ENCODE measurements at regions not wholly inside any gene's neighbourhood (a gene's known extent, or its start where the extent isn't known, plus 50 kb on each side); places are given as distances from the start of the nearest gene placed in this dataset.

DNA sequence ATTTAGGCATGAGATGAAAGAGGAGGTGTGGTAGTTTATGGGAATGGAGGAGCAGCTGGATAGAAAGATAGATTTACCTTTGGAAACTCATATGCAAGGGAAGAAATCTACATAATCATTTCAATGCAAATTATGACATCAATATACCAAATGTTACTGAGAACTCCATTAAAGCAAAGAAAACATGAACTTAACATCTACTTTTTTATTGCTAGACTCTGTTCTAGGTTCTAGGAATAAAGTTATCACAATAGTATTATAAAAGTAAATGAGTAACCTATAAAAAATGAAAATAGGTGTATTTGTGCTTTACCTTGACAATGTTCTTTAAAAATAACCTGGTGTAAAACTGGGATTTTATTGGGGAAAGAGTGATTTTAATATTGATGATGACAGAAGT is 221.6 kb upstream of the SLIT2 start:
- TF ChIP-seq, protein P1, sequence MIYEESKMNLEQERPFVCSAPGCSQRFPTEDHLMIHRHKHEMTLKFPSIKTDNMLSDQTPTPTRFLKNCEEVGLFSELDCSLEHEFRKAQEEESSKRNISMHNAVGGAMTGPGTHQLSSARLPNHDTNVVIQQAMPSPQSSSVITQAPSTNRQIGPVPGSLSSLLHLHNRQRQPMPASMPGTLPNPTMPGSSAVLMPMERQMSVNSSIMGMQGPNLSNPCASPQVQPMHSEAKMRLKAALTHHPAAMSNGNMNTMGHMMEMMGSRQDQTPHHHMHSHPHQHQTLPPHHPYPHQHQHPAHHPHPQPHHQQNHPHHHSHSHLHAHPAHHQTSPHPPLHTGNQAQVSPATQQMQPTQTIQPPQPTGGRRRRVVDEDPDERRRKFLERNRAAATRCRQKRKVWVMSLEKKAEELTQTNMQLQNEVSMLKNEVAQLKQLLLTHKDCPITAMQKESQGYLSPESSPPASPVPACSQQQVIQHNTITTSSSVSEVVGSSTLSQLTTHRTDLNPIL (CRISPR knock-in tag; IDR thresholded peaks at IDR 0.05; ENCODE audit: low read depth) = no peak
- TF ChIP-seq ZFP30 (CRISPR knock-in tag; IDR thresholded peaks at IDR 0.05) = no peak
- TF ChIP-seq, protein P2, sequence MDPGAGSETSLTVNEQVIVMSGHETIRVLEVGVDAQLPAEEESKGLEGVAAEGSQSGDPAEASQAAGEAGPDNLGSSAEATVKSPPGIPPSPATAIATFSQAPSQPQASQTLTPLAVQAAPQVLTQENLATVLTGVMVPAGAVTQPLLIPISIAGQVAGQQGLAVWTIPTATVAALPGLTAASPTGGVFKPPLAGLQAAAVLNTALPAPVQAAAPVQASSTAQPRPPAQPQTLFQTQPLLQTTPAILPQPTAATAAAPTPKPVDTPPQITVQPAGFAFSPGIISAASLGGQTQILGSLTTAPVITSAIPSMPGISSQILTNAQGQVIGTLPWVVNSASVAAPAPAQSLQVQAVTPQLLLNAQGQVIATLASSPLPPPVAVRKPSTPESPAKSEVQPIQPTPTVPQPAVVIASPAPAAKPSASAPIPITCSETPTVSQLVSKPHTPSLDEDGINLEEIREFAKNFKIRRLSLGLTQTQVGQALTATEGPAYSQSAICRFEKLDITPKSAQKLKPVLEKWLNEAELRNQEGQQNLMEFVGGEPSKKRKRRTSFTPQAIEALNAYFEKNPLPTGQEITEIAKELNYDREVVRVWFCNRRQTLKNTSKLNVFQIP (CRISPR knock-in tag; IDR thresholded peaks at IDR 0.05; ENCODE audit: borderline replicate concordance, low read depth) = no peak
- TF ChIP-seq ZNF8 (CRISPR knock-in tag; IDR thresholded peaks at IDR 0.05) = no peak
- no peak for TF ChIP-seq ARNTL (CRISPR knock-in tag; IDR thresholded peaks at IDR 0.05; ENCODE audit: borderline replicate concordance, low read depth)
- no peak for TF ChIP-seq RARB (CRISPR knock-in tag; IDR thresholded peaks at IDR 0.05)
- no peak for TF ChIP-seq BACH2 (CRISPR knock-in tag; IDR thresholded peaks at IDR 0.05; ENCODE audit: borderline replicate concordance)
- TF ChIP-seq, protein P3, sequence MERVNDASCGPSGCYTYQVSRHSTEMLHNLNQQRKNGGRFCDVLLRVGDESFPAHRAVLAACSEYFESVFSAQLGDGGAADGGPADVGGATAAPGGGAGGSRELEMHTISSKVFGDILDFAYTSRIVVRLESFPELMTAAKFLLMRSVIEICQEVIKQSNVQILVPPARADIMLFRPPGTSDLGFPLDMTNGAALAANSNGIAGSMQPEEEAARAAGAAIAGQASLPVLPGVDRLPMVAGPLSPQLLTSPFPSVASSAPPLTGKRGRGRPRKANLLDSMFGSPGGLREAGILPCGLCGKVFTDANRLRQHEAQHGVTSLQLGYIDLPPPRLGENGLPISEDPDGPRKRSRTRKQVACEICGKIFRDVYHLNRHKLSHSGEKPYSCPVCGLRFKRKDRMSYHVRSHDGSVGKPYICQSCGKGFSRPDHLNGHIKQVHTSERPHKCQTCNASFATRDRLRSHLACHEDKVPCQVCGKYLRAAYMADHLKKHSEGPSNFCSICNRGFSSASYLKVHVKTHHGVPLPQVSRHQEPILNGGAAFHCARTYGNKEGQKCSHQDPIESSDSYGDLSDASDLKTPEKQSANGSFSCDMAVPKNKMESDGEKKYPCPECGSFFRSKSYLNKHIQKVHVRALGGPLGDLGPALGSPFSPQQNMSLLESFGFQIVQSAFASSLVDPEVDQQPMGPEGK (CRISPR knock-in tag; IDR thresholded peaks at IDR 0.05; ENCODE audit: borderline replicate concordance) = no peak

Measured in SK-N-SH treated with all-trans-retinoic acid at 6 μM for 48 hours (cell line).